ENCODE measurements at regions not wholly inside any gene's neighbourhood (a gene's known extent, or its start where the extent isn't known, plus 50 kb on each side); places are given as distances from the start of the nearest gene placed in this dataset.

- no peak for DNase-seq
Measured at GRCh38 chr6:145026267-145026679, 709.0 kb downstream of the EPM2A start.

DNA sequence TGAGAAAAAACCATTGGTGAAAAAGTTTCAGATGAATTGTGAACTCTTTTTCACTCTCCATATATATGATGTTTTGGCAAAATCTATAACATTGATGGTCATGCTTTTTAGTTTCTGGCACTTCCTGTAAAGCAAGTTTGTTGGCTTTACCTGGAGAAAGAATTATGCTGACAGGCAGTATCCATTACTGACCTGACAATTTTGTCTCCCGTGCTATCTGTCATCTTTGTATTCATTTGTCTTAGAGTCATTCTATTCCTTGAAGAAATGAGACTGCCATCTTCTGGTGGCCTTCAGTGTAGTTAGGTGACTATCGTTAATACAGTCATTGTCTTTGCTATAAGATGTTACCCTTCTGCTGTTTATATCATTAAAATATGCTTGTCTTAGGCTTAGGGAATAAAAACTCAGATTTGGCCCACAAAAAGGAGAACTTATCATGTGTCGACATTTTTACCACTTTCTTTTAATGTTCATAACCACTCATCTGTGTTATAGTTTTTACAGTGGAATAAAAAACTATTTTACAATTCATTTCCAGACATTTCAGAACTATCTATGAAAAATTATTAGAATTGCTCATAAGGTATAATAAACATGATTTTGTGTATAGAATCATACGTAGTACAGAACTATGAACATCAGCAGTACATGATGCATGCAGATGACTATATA, 707.0 kb downstream of the EPM2A start:
- no peak for DNase-seq

DNA sequence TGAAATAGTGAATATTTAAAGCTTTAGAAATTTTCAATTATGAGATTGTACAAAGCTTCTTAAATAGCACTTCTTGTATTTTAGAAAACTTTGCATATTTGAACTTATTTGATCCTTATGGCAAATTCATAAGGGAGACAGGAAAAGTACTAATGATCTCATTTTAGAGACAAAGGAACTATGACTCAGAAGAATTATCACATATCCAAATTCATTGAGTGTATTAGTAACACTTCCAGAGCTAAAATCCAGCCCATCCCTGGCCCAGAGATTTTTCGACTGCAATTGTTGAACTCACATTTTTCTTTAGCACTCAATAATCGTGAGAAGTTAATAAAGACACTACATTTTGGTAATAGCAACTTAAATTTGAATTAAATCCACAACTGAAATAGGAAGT, 704.3 kb downstream of the EPM2A start:
- no peak for DNase-seq

- DNase-seq, result no peak
Measured at GRCh38 chr6:145031962-145032361, 703.4 kb downstream of the EPM2A start.

- no peak for DNase-seq
Measured at GRCh38 chr6:145032562-145033145, 702.7 kb downstream of the EPM2A start.

DNA sequence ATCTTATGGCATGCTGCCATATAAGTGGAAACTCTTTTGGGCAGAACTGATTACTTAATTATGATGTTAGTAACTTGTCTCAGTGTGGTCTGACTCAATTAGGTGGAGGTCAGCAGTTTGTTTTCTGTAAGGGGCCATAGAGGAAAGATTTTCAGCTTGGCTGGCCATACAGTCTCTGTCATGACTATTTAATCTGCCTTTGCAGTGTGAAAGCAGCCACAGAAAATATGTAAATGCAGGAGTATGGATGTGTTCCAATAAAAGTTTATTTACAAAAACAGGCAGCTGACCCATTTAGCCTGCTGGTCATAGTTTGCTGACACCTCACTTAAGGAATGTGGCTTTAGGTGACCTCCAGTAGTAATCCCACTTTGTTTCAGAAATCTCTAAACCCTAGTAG, 700.7 kb downstream of the EPM2A start:
- no peak for DNase-seq

DNA sequence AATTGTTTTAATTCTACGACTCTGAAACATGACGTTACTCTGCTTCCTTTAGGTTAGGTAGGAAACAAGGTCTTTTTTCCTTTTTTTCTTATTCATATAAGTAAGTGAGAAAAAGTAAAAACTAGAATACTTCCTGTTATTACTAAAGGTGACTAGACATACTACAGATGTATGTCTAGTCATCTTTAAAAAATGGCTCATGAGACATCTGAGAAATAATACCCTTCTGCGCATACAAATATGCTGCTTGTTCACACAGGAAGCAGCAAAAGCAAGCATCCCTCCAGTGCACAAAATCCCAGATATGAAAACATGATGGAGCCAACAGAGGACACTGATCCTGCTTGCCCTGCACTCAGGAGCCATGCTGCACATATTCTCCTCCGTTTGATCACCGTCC, 699.1 kb downstream of the EPM2A start:
- DNase-seq, result no peak

- DNase-seq, result no peak
Measured at GRCh38 chr6:145036848-145037567, 698.3 kb downstream of the EPM2A start.

DNA sequence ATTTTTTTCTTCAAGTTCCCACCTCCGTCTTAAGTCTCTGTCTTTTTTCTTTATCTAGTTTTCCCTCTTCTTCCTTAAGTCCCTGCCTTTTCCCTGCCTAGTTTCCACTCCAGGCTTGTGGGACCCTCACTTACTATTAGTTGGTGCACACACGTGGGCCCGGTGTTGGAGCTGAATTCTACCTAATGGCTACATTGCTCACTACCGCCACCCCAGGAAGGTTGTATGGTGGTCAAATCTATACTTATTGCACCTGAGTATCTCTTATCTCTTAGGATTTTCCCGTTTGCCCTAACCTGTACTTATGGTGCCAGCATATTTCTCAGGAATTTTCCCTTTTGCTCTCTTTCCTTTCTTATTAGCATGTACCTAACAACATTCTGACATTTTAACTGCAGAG, 692.8 kb downstream of the EPM2A start:
- no peak for DNase-seq

- DNase-seq, result no peak
Measured at GRCh38 chr6:145043926-145044500, 691.3 kb downstream of the EPM2A start.

DNA sequence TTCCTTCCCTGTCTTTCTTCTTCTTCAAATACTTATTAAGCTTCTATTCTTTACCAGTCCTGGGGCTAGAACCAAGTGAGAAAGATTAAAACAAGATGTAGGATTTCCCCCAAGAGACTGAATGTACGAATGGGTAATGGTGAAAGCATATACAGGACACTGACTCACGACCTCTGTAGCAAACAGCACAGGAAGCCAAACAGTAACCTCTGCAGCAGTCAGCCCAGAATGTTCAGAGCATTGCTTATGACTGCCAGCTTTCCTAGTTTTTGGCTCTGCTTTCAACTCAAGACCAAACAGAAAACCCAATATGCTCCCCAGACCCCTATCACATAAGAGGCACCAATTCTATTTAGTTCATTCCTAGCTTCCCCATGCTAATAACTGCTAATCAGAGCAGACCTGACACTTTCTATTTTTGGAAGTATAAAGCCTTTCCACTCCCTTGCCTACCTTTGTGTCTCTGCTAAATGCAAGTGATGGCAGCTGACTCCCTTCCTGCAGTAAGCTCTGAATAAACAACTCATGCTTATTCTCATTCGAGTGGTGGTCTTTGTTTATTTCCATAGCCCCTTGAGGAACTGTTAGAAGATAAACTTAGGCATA, 690.6 kb downstream of the EPM2A start:
- DNase-seq, result no peak

GRCh38 chr6:145045582-145045981, 689.7 kb downstream of the EPM2A start:
- DNase-seq, result no peak

DNA sequence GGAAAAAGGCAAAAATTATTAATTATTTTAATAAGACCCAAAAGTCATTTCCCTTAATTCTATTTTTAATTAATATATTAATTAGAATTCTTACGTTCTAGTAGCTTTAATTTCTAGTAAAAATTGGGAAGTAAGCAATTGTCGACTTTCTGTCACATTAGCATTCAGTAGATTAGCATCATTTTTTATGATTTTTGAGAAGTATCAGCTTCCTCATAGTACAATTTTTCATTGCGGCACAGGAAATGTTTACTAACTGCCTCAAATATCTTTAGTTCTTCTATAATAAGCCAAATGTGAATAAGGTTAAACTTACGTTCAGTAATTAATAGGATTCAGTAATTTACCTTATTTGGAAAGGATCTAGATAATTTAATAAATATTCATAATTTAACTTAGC, 687.4 kb downstream of the EPM2A start:
- no peak for DNase-seq

- DNase-seq, result no peak
Measured at GRCh38 chr6:145051661-145052060, 683.7 kb downstream of the EPM2A start.

GRCh38 chr6:145055567-145055966, 679.8 kb downstream of the EPM2A start:
- no peak for DNase-seq

GRCh38 chr6:145060714-145061113, 674.6 kb downstream of the EPM2A start:
- DNase-seq, result no peak

DNA sequence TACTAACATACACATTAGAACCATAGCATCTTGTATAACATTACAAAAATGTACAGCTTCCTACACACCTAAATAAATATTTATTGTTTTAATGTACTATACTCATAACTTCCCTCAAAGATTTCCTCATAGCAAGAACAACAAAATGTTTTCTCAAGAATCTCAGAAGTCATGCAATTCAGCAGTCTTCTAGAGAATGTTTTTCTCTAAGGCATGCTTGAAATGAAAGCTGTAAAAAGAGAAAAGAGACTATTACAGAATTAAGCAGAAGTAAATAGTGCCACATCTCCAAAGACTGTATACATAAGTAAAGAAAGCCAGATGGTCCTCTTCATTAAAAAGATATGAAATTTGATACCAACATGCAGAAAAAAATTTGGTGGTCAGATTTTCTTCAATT, 672.2 kb downstream of the EPM2A start:
- DNase-seq, result no peak

GRCh38 chr6:145067430-145067829, 667.9 kb downstream of the EPM2A start:
- DNase-seq, result no peak

DNA sequence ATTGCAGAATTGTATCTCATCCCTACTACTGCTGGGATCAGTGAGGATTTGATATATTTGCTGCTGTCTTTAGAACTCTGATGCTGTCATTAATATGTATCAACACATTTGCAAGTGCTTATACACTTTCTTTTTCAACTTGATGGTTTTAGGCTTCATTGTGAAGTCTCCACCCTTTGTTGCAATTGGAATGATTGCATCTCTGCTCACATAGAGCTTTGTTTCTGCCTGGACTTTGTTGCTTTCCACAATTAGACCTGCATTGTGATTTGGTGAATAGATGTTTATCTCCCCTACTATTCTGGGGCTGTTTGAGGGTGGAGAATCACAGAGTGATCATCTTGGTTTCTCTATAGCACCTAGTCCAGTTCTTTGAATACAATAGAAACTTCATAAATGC, 666.7 kb downstream of the EPM2A start:
- no peak for DNase-seq

DNA sequence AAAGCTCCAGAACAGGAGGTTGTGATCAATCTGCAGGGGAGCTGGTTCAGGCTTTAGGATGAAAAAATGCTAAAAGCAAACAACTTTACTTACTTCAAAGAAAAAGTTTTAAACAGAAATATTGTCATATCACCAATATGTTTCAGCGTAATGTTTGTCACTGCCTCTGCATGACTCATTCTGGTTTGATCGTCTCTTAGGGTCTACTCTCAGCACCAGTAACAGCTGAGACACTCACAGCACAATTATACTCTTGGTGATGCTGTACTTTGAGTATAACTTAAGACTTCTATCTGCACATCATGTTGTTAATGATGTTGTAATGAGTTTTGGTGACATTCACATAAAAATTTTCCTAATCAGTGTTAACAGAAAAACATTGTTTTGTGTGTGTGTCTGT, 665.4 kb downstream of the EPM2A start:
- DNase-seq, result no peak

DNA sequence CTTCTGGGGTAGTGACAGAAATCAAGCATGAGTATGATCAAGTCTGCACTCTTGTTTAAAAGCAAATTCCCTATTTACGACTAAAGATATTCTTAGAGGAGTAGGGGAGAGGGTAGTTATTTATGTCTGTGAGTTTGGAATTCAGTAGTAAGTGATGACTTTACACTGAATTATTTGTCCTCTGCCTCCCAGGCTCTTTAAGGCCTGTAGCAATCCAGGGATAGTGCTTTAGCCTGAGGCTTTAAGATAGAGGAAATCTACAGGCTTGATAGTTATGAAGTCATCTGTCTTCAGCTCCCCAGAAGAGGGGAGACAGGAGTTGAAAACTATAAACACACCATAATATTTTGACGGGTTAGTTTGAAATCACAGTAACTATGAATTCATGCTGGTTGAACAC, 664.5 kb downstream of the EPM2A start:
- DNase-seq, result no peak

DNA sequence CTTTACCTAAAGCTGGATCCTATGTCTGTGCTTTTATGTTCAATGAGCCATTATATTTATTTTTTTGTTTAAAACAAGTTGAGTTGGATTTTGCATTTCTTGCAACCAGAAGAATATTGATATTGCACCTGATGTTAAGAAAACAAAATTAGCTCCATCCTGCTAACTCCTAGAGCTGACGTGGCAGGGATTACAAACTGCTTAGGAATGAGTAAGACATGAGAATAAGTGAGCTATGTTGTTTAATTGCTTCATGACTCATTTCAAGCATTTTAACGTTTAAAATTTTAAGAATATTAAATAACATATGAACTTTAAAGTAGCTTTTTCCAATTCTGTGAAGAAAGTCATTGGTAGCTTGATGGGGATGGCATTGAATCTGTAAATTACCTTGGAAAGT, 663.5 kb downstream of the EPM2A start:
- no peak for DNase-seq

GRCh38 chr6:145073811-145074210, 661.5 kb downstream of the EPM2A start:
- DNase-seq, result no peak
